Right ventricle myocardium inferior (tissue), 1 donor: ENCODE measurements at regions not wholly inside any gene's neighbourhood (a gene's known extent, or its start where the extent isn't known, plus 50 kb on each side); places are given as distances from the start of the nearest gene placed in this dataset.

Source experiments
- ATAC-seq: fragments of 200-7000 bp; cut with Tn5 transposase; one replicate; pipeline ENCODE4 v1.9.1; 2020; ENCODE audit warnings: mild to moderate bottlenecking, moderate library complexity
- DNase-seq: peaks from one replicate; pipeline ENCODE4 v3.0.0; 2021; ENCODE audit errors: missing footprints
- intact Hi-C: fragments of 100-400 bp; cut with DNase I; formaldehyde crosslinking; loops from one replicate; pipeline ENCODE4 v1.11.0; 2022
- donor health status: DM: no; HTN: yes; CAD: no; lungs with severe emphysema.

DNA sequence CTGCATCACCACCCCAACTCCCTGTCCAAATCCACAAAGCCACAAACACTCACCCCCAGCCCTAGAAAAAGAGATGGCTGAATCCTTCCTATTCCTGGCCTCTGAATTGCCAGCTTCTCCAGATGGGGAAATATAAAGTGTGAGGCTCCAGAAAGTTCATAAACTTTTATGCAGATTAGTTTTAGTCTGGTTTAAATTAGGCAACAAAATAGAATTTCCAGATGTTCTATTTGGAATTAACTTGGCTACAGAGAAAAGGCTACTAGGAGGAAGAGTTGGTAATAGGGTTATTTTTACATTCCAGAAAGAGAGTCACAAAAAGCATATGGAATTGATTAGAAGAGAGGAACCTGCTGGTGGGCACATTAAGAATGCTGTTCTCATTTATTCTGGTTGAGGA, 56.0 kb downstream of the EN1 start:
- ATAC-seq (no peak), DNase-seq (no peak)
- intact Hi-C loops, result no loop called here

DNA sequence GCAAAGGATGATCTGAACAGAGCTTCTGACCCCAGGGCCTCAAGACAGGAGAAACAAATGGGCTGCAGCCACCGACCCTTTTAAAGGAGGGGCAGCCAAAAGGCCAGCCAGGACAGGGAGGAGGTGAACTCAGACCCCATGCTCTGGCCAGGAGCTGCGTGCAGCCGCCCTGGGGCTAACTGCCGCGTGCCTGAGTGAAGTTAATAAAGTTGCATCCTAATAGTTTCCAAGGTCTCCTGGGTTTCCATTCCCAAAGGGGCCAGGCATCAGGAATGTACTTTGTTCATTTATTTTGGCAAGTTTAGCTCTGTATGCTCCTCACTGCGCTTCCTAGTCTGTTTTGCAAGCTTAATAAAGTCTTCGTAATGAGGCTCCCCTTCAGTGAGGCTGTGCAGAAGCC, 60.7 kb downstream of the EN1 start:
- no peak for ATAC-seq
- intact Hi-C loops, result no loop called here
- DNase-seq, result no peak

DNA sequence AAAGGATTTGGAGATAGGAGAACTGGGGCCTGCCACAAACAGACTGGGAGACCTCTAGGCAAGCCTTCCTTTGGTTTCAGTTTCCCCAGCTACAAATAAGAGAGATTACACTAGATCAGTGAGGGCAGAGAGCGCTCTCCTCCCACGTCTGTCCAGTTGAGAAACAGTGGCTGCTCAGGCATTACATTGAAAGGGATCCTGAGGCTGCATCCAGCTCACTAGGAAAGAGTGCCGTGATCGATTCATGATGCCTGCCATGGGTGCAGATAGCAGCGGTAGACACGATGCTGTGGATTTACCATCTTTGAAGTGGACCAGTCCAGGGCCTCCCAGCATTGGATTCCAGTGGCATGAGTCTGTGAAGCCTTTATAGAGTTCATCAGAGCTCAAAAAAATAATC, 62.6 kb downstream of the EN1 start:
- ATAC-seq (no peak), DNase-seq (no peak)
- intact Hi-C loops, result no loop called here

DNA sequence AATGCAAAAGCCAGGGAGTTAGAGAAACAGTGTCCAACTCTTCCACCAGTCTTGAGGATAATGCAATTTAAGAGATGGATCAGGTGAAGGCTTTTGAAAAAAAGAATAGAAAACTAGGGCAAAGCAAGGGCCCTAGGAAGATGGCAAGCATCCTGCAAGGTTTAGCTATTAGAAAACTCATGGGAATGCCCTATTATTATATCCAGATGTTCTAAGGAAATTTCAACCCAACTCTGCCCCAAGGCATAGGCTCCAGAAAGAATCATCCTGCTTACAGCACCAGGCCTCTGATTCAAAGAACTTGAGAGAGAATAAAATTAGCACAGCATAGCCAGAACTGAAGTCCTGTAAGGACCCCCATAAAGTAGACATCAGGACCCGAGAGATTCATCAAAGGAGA, 68.1 kb downstream of the EN1 start:
- ATAC-seq (no peak), DNase-seq (no peak)
- intact Hi-C loops, result no loop called here

GRCh38 chr2:118774458-118775133, 72.9 kb downstream of the EN1 start:
- peak; percentile 74 for ATAC-seq
- intact Hi-C loops, result no loop called here
- DNase-seq, result no peak

- no peak for DNase-seq
- no peak for ATAC-seq
- intact Hi-C loops, result no loop called here
Observed at GRCh38 chr2:118773826-118774225, 73.6 kb downstream of the EN1 start.

DNA sequence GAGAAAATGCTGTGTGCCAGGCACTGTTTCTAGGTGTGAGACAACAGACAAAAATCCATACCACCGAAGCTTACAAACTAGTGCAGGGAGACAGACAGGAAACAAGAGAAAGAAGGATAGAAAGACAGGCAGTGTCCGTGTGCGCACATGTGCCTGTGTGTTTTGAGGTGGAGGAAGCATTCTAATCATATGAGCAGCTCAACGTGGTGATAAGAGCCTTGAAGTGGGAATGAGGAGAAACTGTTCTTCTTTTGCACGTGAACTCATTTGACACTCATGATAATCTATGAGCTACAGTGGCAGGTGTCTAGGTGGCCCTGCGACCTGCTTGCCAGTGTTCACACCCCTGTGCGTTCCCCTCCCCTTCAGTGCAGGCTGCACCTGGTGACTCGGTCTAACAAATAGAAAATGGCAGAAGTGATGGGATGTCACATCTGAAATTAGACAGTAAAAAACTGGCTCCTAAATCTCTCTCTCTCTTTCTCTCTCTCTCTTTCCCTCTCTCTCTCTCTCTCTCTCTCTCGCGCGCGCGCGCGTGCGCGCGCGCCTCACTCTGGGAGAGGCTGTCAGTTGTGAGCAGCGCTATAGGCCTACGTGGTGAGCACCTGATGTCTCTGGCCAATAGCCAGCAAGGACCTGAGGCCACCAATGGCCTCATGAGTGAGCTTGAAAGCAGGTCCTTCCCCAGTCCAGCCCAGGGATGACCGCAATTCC, 74.8 kb downstream of the EN1 start:
- intact Hi-C loops, result no loop called here
- ATAC-seq, result no peak
- no peak for DNase-seq

DNA sequence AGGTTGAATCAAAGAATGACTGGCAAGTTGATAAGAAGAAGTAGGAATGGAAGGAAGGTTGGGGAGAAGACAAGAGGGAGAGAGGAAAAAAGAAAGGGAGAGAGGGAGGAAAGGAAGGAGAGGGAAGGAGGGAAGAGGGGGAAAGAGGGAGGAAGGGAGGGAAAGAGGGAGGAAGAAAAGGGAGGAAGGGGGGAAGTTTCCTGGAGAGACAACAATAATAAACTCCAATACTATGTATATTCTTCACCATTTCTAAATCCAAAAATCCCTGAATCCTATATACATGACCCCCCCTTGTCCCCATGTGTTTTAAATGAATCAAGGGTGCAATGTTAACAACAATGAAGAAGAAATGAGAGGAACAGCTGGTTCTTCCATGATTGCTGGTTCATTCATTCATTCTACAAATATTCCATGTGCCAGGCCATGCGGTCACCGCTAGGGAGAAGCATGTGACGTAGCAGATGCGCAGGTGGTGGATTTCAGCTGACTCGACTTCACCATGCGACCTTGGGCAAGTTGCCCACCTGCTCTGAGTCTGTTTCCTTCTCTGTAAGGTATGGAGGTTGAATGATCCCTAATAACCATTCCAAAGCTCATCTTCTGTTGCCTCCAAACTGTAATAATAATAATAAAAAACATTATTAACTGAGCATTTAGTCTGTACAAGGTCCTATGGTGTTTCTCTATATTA, 77.6 kb downstream of the EN1 start:
- no peak for ATAC-seq
- intact Hi-C loops, result no loop called here
- no peak for DNase-seq

GRCh38 chr2:118766871-118767270, 80.6 kb downstream of the EN1 start:
- intact Hi-C loops, result no loop called here
- DNase-seq (no peak), ATAC-seq (no peak)

- DNase-seq, result no peak
- intact Hi-C loops, result no loop called here
- no peak for ATAC-seq
Observed at GRCh38 chr2:118764855-118765254, 82.6 kb downstream of the EN1 start.

GRCh38 chr2:118763797-118764196, 83.7 kb downstream of the EN1 start:
- ATAC-seq (no peak), DNase-seq (no peak)
- intact Hi-C loops, result no loop called here

DNA sequence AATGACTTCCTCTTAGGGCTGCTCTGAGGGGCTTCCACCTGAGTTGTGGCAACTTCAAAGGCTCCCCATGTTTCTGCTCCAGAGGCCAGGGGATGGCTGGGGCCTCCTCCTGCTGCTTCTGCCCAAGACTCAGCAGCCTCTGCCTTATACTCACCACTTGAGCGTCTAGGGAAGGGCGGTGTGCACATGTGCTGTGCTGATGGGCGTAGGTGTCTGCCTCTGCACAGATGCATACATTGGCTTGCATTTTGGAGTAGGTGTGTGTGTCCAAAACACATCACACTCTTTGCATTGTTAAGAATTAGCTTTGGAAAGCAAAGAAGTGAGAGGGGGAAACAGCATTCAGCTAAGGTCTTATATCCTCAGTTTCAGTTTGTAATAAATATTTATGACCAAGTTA, 85.2 kb downstream of the EN1 start:
- DNase-seq (no peak), ATAC-seq (no peak)
- intact Hi-C loops, result no loop called here

DNA sequence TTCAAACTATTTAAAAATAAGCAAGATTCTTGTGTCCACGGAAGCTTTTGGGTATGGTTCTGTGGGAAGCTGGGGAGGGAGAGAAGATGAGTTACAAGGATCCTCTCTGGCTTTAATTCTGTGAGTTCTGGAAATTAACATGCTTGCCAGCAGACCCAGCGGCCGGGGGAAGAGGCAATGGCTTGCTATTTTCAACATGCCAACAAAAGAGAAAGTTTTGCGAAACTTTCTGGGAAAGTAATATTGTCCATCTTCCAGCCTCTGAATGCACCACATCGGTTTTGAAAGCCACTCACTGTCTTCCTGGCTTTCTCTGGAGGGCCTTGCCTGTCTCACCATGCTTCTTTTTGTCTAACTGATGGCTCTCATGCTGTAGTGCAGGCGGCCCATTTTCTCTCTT, 85.7 kb downstream of the EN1 start:
- intact Hi-C loops, result no loop called here
- ATAC-seq, result no peak
- no peak for DNase-seq

GRCh38 chr2:118755901-118756300, 91.5 kb downstream of the EN1 start:
- intact Hi-C loops, result no loop called here
- DNase-seq, result no peak
- ATAC-seq, result no peak

GRCh38 chr2:118755384-118755783, 92.1 kb downstream of the EN1 start:
- no peak for ATAC-seq
- intact Hi-C loops, result no loop called here
- no peak for DNase-seq

DNA sequence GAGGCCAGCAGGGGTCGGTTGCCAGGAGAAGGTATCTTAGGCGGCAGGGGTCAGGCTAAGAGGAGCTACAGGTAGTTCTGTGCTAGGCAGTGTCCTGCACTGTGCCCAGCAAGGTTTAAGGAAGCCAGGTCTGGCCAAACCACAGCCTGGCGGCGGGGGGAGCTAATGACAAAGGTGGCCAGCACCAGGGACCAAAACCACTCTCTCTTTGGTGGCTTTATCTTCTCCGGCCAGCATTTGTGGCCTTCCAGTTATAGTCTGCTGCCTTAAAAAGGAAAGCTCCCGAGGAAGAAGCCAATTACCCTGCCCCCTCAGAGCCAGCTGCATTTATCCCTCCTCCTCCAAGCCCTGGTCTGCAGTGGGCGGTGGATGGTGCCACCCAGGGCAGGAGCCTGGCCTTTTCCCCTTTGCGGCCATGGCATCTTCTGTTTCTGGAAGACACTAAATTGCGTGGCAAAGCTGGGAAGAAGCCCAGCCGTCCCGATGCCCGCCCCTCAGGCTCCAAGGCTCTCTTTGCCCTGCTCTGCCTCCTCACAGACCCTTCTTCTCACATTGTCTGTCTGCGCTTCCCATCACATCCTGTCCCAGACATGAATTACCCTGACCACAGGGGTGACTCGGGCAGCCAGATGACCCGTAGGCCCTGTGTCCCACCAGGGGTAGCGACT, 94.6 kb downstream of the EN1 start:
- intact Hi-C loops, result no loop called here
- no peak for DNase-seq
- no peak for ATAC-seq

- intact Hi-C loops, result no loop called here
- DNase-seq, result no peak
- ATAC-seq, result no peak
Observed at GRCh38 chr2:118750959-118751565, 96.4 kb downstream of the EN1 start.

DNA sequence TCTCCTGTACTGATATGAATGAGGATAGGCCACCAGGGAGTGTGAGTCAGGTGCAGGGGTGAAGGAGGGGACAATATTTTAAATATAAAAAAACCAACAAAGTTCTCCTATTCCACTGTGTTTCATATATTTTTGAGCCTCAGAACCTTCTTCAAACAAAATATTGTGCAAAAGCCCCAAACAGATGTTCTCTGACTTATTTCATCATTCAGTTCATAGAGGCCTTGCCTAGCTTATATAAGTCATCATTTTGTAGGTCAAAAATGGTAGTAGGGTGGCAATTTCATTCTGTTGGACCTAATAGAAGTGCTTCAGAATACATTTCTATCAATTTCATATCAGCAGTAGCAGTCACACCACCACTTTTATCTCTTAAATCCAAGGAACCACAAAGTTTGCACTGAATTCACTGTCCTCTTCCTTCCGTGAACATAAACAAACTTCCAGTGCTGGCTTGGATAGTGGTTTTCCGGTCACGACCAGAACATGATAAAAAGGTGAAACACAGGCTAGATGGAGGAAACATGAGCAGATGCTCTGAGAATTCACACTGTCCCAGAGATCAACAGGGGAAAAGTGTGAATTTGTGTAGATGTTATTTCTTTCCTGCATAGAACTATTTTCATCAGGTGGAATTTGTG, 99.1 kb downstream of the EN1 start:
- intact Hi-C loops, result no loop called here
- ATAC-seq (no peak), DNase-seq (no peak)

DNA sequence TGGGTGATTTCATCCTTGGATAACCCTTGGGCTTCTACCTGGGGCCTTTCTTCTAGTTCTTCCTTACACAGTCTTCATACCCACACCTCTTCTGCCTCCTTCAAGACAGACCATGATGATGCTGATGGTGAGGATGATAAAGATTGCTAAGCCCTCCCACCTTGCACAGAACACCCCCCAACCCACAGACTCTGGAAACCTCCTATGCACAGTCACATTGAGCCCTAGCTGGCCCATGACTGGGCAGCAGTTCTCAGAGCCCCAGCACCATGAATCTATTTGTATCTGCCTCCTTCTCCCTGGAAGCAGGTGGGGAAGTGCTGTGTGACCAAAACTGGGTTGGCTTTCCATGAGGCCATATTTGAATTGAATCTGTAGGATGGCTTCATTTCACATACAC, 99.8 kb downstream of the EN1 start:
- intact Hi-C loops, result no loop called here
- ATAC-seq (no peak), DNase-seq (no peak)
